Erythroblast (primary cell): ENCODE measurements at regions not wholly inside any gene's neighbourhood (a gene's known extent, or its start where the extent isn't known, plus 50 kb on each side); places are given as distances from the start of the nearest gene placed in this dataset.
"Not testable (repeated sequence)": the region's sequence is repeated elsewhere in the genome, so short reads cannot be mapped to it uniquely, and the experiment has no call there.

Experiments used
- DNase-seq, 2 experiments: peaks; one replicate each; lab custom pipeline; 2025; lab: John Stamatoyannopoulos, UW
- GATA1 ChIP-seq: IDR thresholded peaks from 2 replicates; pipeline ENCODE4 v1.6.1; 2011; ENCODE audit warnings: low read depth, mild to moderate bottlenecking, control low read depth, low read length, moderate library complexity
- POLR2A ChIP-seq: IDR thresholded peaks from 2 replicates; pipeline ENCODE4 v1.6.1; 2011; ENCODE audit warnings: mild to moderate bottlenecking, low read length

DNA sequence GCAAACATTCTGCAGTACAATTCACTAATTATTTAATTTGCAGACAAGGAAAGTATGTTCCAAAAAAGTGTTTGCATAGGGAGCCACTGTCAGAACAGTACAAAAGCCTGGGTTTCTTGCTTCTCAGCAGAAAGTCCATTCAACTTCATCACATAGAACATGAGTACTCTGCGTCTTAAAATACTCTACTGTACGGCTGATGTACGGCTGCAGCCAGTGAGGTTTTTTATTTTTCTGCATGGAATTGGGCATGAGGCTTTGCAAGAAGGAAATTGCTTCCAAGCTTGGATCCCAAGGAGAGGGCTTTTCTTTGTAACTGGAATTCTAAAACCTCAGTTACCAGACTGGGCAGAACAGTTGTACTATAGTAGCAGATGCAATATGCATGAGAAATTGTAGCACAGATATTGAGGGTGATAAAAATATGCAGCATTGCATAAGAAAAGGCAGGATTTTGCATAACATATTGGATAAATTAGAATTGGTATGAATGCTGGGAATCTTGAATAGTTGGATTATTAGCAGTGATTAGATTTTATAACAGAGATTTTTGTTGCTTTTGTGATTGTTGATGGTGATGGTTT is 178.1 kb upstream of the CDH9 start:
- no peak for TF ChIP-seq GATA1
- no peak for TF ChIP-seq POLR2A
- no peak for DNase-seq

DNA sequence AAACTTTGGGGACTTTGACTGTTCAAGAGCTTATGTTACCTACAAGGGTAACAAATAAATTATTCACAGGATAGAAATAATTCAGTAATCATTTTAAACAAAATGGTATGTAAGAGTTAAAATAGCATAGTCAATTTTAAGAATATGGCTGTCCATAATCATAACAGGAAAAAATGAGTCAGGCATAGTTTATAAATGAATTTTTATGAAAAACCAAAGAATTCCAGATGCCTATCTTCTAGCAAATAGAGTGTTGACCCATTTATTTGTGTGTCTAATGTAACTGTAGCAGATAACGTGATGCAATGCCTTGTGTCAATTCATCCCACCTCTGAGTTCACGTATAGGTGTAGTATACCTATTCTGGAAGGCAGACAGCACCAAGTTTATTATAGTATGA is 169.7 kb upstream of the CDH9 start:
- no peak for DNase-seq
- TF ChIP-seq GATA1 (no peak), POLR2A (no peak)

DNA sequence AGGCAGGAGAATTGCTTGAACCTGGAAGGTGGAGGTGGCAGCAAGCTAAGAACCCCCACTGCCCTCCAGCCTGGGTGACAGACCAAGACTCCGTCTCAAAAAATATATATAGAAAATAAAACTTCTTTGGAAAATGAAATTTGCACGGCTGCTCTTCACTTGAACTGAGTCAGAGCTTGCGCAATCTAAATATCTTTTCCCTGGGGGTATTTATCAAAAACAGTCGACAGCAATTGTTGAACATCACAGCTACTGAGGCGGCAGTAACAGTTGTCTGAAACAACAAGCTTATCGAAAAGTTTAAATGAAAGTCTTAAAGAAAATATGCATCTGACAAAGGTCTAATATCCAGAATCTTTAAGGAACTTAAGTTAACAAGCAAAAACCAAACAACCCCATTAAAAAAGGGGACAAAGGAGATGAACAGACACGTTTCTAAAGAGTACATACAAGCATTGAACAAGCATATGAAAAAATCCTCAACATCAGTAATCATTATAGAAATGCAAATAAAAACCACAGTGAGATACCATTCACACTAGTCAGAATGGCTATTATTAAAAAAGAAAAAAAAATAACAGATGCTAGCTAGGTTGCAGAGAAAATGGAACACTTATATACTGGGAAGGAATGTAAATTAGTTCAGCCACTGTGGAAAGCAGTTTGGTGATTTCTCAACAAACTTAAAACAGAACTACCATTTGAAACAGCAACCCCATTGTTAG is 153.6 kb upstream of the CDH9 start:
- no peak for DNase-seq

DNA sequence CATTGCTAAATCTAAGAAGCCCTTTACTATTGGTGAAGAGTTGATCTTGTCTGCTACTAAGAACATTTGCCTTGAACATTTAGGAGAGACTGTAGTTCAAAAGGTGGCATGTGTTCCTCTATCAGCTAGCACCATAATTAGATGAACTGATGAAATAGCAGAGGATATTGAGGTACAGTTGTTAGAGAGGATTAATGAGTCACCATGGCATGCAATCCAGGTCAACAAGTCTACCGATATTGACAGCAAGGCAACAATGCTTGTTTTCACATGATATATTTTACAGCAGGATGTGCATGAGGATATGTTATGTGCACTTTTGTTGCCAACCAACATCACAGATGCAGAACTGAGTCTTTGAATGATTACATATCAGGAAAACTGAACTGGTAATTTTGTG is 134.3 kb upstream of the CDH9 start:
- TF ChIP-seq GATA1 (no peak), POLR2A (no peak)
- DNase-seq, result peak; percentile 11 to 22

More for the DNA sequence above, 153.6 kb upstream of the CDH9 start:
- TF ChIP-seq GATA1, result no peak

DNA sequence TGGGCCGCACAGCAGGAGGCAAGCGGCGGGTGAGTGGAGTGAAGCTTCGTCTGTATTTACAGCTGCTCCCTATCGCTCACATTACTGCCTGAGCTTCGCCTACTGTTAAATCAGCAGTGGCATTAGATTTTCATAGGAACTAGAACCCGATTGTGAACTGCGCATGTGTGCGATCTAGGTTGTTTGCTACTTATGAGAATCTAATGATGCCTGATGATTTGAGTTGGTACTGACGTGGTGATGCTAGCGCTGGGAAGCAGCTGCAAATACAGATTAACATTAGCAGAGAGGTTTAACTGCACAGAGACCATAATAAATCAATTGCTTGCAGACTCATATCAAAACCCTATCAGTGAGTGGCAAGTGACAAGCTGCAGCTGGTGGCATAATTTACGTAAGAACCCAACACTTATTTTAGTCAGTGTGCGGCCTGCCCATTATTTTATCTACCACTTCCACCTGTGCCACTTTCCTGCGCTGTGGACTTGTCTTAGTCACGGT is 133.4 kb upstream of the CDH9 start:
- DNase-seq, result peak; percentile 76 to 87
- TF ChIP-seq GATA1 (no peak), POLR2A (no peak)

DNA sequence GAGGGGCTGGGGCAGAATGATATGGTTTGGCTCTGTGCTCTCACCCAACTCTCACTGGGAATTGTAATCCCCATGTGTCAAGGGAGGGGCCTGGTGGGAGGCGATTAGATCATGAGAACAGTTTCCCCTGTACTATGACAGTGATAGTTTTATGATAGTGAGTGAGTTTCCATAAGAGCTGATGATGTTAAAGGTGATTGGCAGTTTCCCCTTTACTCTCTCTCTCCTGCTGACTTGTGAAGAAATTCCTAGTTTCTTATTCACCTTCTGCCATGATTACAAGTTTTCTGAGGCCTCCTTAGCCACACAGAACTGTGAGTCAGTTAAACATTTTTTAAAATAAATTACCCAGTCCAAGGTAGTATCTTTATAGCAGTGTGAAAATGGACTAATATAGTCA is 120.4 kb upstream of the CDH9 start:
- no peak for TF ChIP-seq POLR2A
- no peak for TF ChIP-seq GATA1
- DNase-seq, result no peak

DNA sequence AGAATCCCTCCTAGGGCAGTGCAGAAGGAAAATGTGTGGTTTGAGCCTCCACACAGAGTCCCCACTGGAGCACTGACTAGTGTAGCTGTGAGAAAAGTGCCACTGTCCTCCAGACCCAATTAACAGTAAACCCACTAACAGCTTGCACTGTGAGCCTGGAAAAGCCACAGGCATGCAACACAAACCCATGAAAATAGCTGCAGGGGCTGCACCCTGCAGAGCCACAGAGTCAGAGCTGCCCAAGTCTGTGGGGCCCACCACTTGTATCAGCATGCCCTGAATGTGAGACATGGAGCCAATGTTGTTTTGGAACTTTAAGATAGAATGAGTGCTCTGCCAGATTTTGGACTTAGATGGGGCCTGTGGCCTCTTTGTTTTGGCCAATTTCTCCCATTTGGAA is 119.8 kb upstream of the CDH9 start:
- DNase-seq, result no peak
- no peak for TF ChIP-seq GATA1
- TF ChIP-seq POLR2A, result no peak

DNA sequence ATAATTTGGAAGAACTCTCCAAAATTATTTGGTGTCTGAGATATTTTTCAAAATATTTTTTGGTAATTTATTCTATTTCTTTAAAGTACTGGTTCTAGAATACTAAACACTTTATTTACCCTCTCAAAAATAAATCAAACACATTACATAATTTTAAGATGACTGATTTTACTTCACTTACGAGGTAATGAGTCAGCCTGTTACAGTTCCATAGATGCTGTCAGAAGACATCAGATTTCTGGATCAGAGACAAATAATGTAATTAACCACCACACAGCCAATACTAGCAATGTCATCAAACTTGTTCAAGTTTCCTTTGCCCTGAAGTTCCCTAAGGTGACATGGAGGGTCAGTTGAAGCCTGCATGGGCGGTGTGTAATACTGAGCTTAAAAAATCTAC is 106.1 kb upstream of the CDH9 start:
- DNase-seq, result no peak
- no peak for TF ChIP-seq GATA1
- TF ChIP-seq POLR2A, result no peak

DNA sequence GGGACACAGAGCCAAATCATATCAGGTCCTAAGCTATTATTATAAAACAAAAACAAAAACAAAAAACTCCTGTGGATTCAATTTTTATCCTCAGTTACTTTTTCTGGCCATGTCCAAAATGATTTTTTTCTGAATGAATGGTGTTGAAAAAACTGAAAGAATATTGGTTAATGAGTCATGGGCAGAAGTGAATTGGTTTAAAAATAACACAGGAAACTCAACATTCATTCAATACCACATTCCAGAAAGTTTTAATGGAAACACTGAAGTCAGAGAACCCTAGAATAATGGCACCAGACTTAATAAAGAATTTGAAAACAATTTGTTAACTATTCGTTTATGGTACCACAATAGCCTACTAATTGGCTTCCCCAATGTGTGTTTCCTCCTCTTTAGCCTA is 102.4 kb upstream of the CDH9 start:
- TF ChIP-seq GATA1, result no peak
- no peak for TF ChIP-seq POLR2A
- no peak for DNase-seq

DNA sequence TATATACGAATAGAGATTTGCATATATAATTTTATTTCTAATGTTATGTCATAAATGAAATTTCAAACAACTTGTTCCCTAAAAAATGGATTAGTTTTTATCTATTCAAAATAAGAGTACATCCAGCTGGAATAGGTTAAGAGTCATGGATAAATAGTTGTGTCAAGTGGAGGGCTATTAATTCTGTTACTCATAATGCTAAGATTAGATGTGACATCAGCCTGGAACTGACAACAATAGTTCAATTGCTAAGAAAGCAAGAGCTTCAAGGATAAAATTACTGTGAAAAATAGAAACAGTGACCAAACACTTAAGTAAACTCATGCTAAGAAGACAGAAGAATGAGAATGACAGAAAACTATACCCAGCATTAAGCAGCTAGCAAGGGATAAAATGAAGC is 92.2 kb upstream of the CDH9 start:
- TF ChIP-seq GATA1 (no peak), POLR2A (no peak)
- no peak for DNase-seq

DNA sequence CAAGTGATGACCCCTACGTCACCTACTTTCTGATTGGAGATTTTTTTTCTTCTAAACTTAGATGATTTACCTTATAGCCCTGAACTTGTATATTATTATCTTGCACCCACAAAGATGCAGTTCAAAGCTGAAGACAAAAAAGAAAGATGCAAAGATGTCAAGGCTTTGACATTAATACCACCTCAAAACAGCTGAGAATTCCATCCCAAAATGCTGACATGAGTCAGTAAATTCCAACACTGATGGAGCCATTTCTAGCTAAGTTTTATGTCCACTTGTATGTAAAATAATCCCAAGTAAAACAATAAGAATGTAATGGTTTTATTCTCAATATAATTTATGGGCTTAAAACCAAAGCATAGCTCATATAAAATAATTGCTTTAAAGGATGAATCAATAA is 91.5 kb upstream of the CDH9 start:
- no peak for DNase-seq
- TF ChIP-seq GATA1, result no peak
- TF ChIP-seq POLR2A, result no peak

DNA sequence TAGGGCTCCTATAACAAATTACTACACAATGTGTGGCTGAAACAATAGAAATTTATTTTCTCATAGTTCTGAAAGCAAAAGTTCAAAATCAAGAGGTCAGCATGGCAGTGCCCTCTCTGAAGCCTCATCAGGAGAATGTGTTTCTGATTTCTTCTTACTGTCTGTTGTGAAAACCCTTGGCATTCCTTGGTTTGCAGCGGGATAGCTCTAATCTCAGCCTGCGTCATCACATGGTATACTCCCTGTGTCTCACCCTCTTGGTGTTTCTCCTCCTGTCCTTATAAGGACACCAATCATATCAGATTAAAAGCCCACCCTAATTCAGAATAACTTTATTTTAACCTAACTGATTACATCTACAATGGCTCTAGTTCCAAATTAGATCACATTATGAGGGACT is 87.5 kb upstream of the CDH9 start:
- TF ChIP-seq GATA1, result no peak
- TF ChIP-seq POLR2A, result no peak
- no peak for DNase-seq

DNA sequence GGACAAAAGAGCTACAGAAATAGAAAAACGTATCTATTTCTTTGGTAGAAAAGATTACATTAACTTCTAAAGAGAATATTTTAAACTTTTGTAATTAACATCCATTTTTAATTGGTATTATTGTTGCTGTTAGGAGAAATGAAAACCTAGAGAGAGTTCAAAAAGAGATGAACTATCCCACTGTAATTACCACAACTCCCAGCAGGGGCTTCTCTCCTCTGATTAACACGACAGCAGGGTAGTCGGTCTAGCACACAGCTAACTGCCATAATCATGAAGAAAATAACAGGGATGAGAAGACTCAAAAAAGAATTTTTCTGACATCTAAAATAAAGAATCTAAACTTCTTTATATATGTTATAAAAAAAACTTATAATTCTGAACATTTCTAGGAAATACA is 86.2 kb upstream of the CDH9 start:
- peak; percentile 1 to 3 for DNase-seq
- TF ChIP-seq GATA1 (no peak), POLR2A (no peak)

DNA sequence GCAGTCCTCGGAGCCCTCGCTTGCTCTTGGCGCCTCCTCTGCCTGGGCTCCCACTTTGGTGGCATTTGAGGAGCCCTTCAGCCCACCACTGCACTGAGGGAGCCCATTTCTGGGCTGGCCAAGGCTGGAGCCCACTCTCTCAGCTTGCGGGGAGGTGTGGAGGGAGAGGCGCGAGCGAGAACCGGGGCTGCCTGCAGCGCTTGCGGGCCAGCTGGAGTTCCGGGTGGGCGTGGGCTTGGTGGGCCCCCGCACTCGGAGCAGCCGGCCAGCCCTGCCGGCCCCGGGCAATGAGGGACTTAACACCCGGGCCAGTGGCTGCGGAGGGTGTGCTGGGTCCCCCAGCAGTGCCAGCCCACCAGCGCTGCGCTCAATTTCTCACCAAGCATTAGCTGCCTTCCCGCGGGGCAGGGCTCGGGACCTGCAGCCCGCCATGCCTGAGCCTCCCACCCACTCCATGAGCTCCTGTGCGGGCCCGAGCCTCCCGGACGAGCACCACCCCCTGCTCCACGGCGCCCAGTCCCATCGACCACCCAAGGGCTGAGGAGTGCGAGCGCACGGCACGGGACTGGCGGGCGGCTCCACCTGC is 81.4 kb upstream of the CDH9 start:
- DNase-seq, result not testable (repeated sequence)

DNA sequence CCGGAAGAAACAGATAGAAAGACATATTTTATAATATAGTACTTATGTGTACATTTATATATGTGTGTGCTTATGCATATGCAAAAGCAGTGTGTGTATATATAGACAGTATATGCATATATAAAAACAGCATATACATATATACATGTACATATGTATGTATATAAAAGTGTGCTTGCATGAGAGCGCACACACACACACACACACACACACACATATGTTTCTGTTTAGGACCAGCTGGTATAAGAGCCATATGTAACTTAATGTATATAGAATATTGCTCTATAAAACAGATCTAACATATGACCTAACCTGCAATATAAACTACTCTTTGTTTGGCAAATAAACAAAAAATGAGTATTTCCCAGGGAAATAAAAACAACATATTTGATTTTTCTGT is 65.1 kb upstream of the CDH9 start:
- DNase-seq, result no peak
- TF ChIP-seq POLR2A (no peak), GATA1 (no peak)

DNA sequence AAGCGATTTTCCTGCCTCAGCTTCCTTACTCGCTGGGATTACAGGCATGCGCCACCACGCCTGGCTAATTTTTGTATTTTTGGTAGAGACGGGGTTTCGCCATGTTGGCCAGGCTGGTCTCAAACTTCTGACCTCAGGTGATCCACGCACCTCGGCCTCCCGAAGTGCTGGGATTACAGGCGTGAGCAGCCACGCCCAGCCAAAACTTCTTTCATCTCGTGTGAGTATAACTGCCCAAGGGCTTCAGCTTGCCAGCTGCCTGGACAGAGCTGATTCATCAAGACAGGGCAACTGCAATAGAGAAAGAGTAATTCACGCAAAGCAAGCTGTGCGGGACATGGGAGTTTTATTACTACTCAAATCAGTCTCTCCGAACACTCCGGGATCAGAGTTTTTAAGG is 57.4 kb upstream of the CDH9 start:
- not testable (repeated sequence) for DNase-seq
